NT2/D1 (cell line): ENCODE measurements at regions not wholly inside any gene's neighbourhood (a gene's known extent, or its start where the extent isn't known, plus 50 kb on each side); places are given as distances from the start of the nearest gene placed in this dataset.

ENCODE experiments used
- YY1 ChIP-seq: IDR thresholded peaks from 2 replicates; pipeline ENCODE4 v1.6.1; 2011; ENCODE audit not compliant: insufficient read length, insufficient read depth
- ZNF274 ChIP-seq: IDR thresholded peaks from 2 replicates; pipeline ENCODE4 v1.6.1; 2011; ENCODE audit warnings: mild to moderate bottlenecking, low read depth, low read length

- TF ChIP-seq YY1 = no peak
- no peak for TF ChIP-seq ZNF274
These were observed 590.6 kb downstream of the QKI start for GRCh38 chr6:164005004-164005711.
